ENCODE measurements at regions not wholly inside any gene's neighbourhood (a gene's known extent, or its start where the extent isn't known, plus 50 kb on each side); places are given as distances from the start of the nearest gene placed in this dataset.

DNA sequence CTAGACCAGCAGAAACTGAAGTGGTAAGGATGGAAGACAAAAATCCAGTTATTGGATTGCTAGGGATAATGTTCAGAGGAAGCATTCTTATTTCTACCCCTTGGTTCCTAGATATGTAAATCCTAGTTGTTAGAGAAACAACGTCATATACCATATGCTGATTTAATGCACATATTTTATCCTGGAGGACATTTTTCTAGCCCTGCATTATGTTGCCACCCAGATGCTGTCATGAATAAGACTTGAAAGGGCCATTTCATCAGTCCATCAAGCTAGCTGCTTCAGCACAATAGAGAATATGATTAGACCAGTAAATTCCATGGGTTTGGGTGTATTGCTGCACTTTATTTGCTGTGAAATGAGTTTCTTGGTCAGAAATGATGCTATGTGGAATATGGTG, 1736.4 kb downstream of the MAT2B start:
- H3K4me3 ChIP-seq (ENCODE audit: low read length), result no peak overlapping the region
- H3K36me3 ChIP-seq (ENCODE audit: control insufficient read depth, low read depth, low read length), result no peaks in the 10 kb centered on the region
- H3K9ac ChIP-seq (ENCODE audit: low read length), result no peak overlapping the region
- no peaks in the 10 kb centered on the region for H3K4me1 ChIP-seq (ENCODE audit: control insufficient read depth, low read depth, low read length)
- H3K27ac ChIP-seq (ENCODE audit: low read length), result no peak overlapping the region
- no peaks in the 10 kb centered on the region for H3K27me3 ChIP-seq (ENCODE audit: control insufficient read depth, insufficient read depth, low read length)
- H3K9me3 ChIP-seq (ENCODE audit: control insufficient read depth, low read depth, low read length), result no peaks in the 10 kb centered on the region

DNA sequence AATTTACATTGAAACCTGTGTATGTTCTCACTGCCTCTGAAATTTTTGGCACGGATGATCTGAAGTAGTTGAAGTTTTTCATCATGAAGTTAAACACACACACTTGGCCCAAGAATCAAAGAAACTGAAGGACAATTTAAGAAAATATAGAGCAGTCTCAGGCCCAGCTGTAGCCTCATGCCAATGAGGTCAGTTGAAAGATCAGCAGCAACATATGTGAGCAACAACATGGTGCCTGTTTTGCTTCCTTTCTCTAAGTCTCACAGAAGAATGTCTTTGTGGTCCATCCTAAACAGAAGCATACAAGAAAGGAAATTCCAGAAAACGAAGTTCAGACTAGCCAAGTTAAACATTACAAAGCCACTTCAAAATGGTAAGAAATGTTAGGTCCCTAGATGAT, 1737.2 kb downstream of the MAT2B start:
- Histone ChIP-seq H3K9ac (ENCODE audit: low read length) (no peak overlapping the region), H3K9me3 (ENCODE audit: control insufficient read depth, low read depth, low read length) (no peaks in the 10 kb centered on the region), H3K4me1 (ENCODE audit: control insufficient read depth, low read depth, low read length) (no peaks in the 10 kb centered on the region), H3K36me3 (ENCODE audit: control insufficient read depth, low read depth, low read length) (no peaks in the 10 kb centered on the region), H3K4me3 (ENCODE audit: low read length) (no peak overlapping the region), H3K27me3 (ENCODE audit: control insufficient read depth, insufficient read depth, low read length) (no peaks in the 10 kb centered on the region), H3K27ac (ENCODE audit: low read length) (no peak overlapping the region)

DNA sequence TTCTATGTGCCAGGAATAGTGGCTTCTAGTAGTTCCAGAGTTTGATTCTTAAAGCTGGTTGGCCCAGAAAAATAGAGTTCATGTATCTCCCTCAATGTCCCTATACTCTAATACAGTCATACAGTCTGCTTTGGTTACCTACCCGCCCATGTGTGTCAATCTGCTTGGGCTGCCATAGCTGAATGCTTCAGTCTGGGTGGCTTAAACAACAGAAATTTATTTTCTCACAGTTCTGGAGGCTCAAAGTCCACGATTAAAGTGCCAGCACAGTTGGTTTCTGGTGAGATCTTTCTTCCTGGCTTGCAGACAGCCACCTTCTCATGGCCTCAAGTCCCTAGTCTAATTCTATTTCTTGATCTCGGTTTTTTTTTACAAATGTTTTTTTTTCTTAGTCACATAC, 1739.0 kb downstream of the MAT2B start:
- H3K4me1 ChIP-seq (ENCODE audit: control insufficient read depth, low read depth, low read length), result no peaks in the 10 kb centered on the region
- H3K9me3 ChIP-seq (ENCODE audit: control insufficient read depth, low read depth, low read length), result no peaks in the 10 kb centered on the region
- H3K27ac ChIP-seq (ENCODE audit: low read length), result no peak overlapping the region
- H3K4me3 ChIP-seq (ENCODE audit: low read length), result no peak overlapping the region
- H3K36me3 ChIP-seq (ENCODE audit: control insufficient read depth, low read depth, low read length), result no peaks in the 10 kb centered on the region
- no peak overlapping the region for H3K9ac ChIP-seq (ENCODE audit: low read length)
- no peaks in the 10 kb centered on the region for H3K27me3 ChIP-seq (ENCODE audit: control insufficient read depth, insufficient read depth, low read length)

DNA sequence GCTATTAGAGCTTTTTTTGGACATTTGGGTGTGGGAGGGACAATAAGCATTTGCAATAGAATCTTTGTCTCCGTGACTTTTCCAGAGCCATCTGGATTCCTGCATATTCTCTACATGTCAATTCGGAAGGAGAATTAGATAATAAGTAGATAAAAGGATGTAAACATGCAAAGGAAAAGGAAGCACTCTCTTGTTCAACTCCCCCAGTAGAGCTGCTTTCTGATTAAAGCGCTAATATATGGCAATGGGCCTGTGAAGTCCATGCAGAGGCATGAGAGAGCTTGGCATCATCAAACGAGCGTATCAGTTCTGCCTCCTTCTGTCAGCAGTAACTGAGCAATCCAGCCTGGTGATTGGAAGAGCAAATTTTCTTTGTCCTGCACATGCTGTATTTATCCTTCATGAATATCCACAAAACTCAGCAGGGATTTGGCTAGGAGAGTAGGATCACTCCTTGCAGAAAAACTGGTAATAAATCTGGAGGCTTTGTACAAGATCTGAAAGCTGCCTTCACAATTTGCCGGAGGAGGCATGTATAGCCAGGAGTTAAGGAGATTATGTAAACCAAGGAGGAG, 1752.9 kb downstream of the MAT2B start:
- H3K4me1 ChIP-seq (ENCODE audit: control insufficient read depth, low read depth, low read length), result peaks cover 10% of the 10 kb centered on the region
- no peaks in the 10 kb centered on the region for H3K27me3 ChIP-seq (ENCODE audit: control insufficient read depth, insufficient read depth, low read length)
- H3K36me3 ChIP-seq (ENCODE audit: control insufficient read depth, low read depth, low read length), result no peaks in the 10 kb centered on the region
- H3K4me3 ChIP-seq (ENCODE audit: low read length), result no peak overlapping the region
- no peak overlapping the region for H3K27ac ChIP-seq (ENCODE audit: low read length)
- no peak overlapping the region for H3K9ac ChIP-seq (ENCODE audit: low read length)
- no peaks in the 10 kb centered on the region for H3K9me3 ChIP-seq (ENCODE audit: control insufficient read depth, low read depth, low read length)

DNA sequence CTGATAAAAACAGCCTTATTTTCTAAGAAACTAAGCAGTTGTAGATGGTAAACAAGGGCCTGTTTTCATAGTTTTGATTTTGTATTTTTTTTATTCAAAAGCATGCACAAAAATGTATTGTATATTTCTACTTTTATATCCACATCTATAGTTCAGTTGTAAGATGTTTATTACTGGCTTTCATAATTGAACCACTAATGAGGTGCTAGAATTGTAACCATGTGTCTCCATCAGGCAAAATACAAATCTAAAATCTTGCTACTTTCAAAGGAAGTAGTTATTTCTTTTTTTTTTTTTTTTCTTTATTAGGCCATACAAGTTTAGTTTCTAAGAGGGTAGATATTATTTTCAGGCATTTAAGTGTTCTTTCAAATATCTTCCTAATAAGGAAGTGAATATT, 1755.0 kb downstream of the MAT2B start:
- no peak overlapping the region for H3K27ac ChIP-seq (ENCODE audit: low read length)
- H3K36me3 ChIP-seq (ENCODE audit: control insufficient read depth, low read depth, low read length), result no peaks in the 10 kb centered on the region
- no peak overlapping the region for H3K4me3 ChIP-seq (ENCODE audit: low read length)
- no peaks in the 10 kb centered on the region for H3K9me3 ChIP-seq (ENCODE audit: control insufficient read depth, low read depth, low read length)
- peaks cover 10% of the 10 kb centered on the region for H3K4me1 ChIP-seq (ENCODE audit: control insufficient read depth, low read depth, low read length)
- H3K9ac ChIP-seq (ENCODE audit: low read length), result no peak overlapping the region
- H3K27me3 ChIP-seq (ENCODE audit: control insufficient read depth, insufficient read depth, low read length), result no peaks in the 10 kb centered on the region

DNA sequence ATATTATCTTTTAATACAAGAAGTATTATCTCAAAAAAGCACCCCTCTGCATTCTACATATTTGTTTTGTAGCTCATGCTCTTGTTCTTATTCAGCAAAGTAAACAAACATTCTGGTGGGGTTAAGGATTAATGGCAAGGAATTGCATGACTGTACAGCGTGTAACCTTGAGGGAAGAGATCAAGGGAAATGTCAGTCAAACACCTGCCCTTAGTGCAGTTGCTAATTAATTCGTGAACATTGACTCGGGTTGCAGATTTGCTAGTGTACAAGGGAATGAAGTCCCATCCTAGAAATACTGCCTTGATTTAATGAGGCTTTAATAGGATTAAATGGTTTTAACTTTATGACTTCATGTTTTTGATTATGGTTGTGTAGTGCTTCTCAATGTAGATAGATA, 1758.1 kb downstream of the MAT2B start:
- H3K9me3 ChIP-seq (ENCODE audit: control insufficient read depth, low read depth, low read length), result no peaks in the 10 kb centered on the region
- no peak overlapping the region for H3K9ac ChIP-seq (ENCODE audit: low read length)
- H3K4me3 ChIP-seq (ENCODE audit: low read length), result no peak overlapping the region
- no peak overlapping the region for H3K27ac ChIP-seq (ENCODE audit: low read length)
- H3K36me3 ChIP-seq (ENCODE audit: control insufficient read depth, low read depth, low read length), result no peaks in the 10 kb centered on the region
- H3K4me1 ChIP-seq (ENCODE audit: control insufficient read depth, low read depth, low read length), result peaks cover 3% of the 10 kb centered on the region
- no peaks in the 10 kb centered on the region for H3K27me3 ChIP-seq (ENCODE audit: control insufficient read depth, insufficient read depth, low read length)

DNA sequence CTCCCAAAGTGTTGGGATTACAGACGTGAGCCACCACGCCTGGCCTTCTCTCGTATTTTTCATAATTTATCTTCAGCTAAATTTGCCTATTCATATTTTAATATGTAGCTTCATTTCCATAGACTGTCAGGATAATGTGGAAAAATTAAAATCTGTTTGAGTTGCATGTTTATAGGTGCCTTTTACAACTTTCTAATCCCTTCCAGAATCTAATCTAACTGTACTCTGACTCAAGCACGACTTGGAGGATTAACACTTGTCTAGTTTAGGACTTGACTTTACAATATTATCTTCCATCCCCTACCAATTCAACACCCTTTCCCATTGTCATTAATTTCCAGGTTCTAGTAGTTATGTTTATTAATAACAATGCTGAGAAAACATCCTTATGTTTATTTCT, 1761.5 kb downstream of the MAT2B start:
- H3K4me3 ChIP-seq (ENCODE audit: low read length), result no peak overlapping the region
- no peaks in the 10 kb centered on the region for H3K9me3 ChIP-seq (ENCODE audit: control insufficient read depth, low read depth, low read length)
- no peak overlapping the region for H3K27ac ChIP-seq (ENCODE audit: low read length)
- no peak overlapping the region for H3K9ac ChIP-seq (ENCODE audit: low read length)
- H3K36me3 ChIP-seq (ENCODE audit: control insufficient read depth, low read depth, low read length), result no peaks in the 10 kb centered on the region
- no peaks in the 10 kb centered on the region for H3K4me1 ChIP-seq (ENCODE audit: control insufficient read depth, low read depth, low read length)
- H3K27me3 ChIP-seq (ENCODE audit: control insufficient read depth, insufficient read depth, low read length), result no peaks in the 10 kb centered on the region

DNA sequence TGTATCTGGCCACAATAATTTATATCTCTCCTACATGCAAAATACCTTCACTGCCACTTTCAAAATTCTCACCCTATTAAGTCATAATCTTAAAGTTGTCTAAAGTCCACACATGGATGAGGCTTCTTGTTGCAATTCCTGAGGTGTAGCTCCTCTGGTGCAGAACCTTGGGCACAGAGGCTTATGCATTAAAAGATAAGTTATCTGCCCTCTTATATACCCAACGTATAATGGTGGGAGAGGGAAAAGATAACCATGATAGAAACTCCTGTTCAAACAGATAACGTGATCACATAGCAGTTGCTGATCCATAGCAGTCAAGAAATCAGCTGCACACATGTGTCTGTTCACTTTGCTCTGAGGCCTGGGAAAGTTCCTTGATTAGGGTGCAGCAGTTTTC, 1767.0 kb downstream of the MAT2B start:
- no peak overlapping the region for H3K9ac ChIP-seq (ENCODE audit: low read length)
- no peaks in the 10 kb centered on the region for H3K4me1 ChIP-seq (ENCODE audit: control insufficient read depth, low read depth, low read length)
- no peaks in the 10 kb centered on the region for H3K9me3 ChIP-seq (ENCODE audit: control insufficient read depth, low read depth, low read length)
- no peaks in the 10 kb centered on the region for H3K27me3 ChIP-seq (ENCODE audit: control insufficient read depth, insufficient read depth, low read length)
- H3K27ac ChIP-seq (ENCODE audit: low read length), result no peak overlapping the region
- no peaks in the 10 kb centered on the region for H3K36me3 ChIP-seq (ENCODE audit: control insufficient read depth, low read depth, low read length)
- no peak overlapping the region for H3K4me3 ChIP-seq (ENCODE audit: low read length)

DNA sequence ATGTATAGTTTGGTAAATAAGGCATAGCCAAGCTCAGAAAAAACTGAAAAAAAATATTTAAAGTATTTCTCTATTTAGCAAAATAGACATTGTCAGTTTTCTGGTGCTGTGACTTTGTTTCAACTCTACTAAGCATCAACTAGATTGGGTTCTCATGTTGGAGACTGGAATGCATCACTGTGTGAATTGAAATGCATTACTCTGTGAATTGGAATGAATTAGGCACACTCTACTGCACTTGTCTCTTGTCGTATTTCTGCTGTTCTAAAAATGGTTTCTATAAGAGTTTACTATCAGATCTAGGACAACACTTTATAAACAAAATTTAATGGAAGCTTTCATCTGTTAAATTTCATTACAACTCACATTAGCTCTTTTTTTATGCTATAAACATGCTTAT, 1772.2 kb downstream of the MAT2B start:
- Histone ChIP-seq H3K4me1 (ENCODE audit: control insufficient read depth, low read depth, low read length) (no peaks in the 10 kb centered on the region), H3K9me3 (ENCODE audit: control insufficient read depth, low read depth, low read length) (no peaks in the 10 kb centered on the region), H3K36me3 (ENCODE audit: control insufficient read depth, low read depth, low read length) (no peaks in the 10 kb centered on the region), H3K27me3 (ENCODE audit: control insufficient read depth, insufficient read depth, low read length) (no peaks in the 10 kb centered on the region), H3K9ac (ENCODE audit: low read length) (no peak overlapping the region), H3K27ac (ENCODE audit: low read length) (no peak overlapping the region), H3K4me3 (ENCODE audit: low read length) (no peak overlapping the region)

- H3K27ac ChIP-seq (ENCODE audit: low read length), result no peak overlapping the region
- H3K27me3 ChIP-seq (ENCODE audit: control insufficient read depth, insufficient read depth, low read length), result no peaks in the 10 kb centered on the region
- no peak overlapping the region for H3K9ac ChIP-seq (ENCODE audit: low read length)
- H3K36me3 ChIP-seq (ENCODE audit: control insufficient read depth, low read depth, low read length), result no peaks in the 10 kb centered on the region
- no peak overlapping the region for H3K4me3 ChIP-seq (ENCODE audit: low read length)
- H3K4me1 ChIP-seq (ENCODE audit: control insufficient read depth, low read depth, low read length), result no peaks in the 10 kb centered on the region
- no peaks in the 10 kb centered on the region for H3K9me3 ChIP-seq (ENCODE audit: control insufficient read depth, low read depth, low read length)
Measured at GRCh38 chr5:165282491-165282890, 1777.1 kb downstream of the MAT2B start.

DNA sequence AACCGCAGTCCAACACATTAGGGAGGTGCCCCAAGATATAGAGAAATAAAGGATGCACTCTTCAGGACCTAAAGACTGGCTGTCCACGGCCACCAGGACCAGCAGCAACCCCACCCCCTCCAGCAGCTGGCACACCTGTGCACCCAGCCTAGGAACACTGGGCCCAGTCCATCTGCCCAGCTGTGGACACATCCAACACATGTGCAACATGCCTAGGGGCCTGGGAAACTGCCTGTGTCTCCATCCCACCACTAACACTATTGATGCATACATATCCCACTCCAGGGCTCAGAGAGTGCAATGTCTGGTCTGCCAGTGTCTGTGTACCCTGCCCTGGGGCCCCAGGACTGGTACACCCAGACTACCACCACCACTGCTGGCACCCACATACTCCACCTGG, 1781.3 kb downstream of the MAT2B start:
- no peaks in the 10 kb centered on the region for H3K4me1 ChIP-seq (ENCODE audit: control insufficient read depth, low read depth, low read length)
- H3K27ac ChIP-seq (ENCODE audit: low read length), result no peak overlapping the region
- no peaks in the 10 kb centered on the region for H3K9me3 ChIP-seq (ENCODE audit: control insufficient read depth, low read depth, low read length)
- no peaks in the 10 kb centered on the region for H3K27me3 ChIP-seq (ENCODE audit: control insufficient read depth, insufficient read depth, low read length)
- H3K9ac ChIP-seq (ENCODE audit: low read length), result no peak overlapping the region
- no peaks in the 10 kb centered on the region for H3K36me3 ChIP-seq (ENCODE audit: control insufficient read depth, low read depth, low read length)
- no peak overlapping the region for H3K4me3 ChIP-seq (ENCODE audit: low read length)

DNA sequence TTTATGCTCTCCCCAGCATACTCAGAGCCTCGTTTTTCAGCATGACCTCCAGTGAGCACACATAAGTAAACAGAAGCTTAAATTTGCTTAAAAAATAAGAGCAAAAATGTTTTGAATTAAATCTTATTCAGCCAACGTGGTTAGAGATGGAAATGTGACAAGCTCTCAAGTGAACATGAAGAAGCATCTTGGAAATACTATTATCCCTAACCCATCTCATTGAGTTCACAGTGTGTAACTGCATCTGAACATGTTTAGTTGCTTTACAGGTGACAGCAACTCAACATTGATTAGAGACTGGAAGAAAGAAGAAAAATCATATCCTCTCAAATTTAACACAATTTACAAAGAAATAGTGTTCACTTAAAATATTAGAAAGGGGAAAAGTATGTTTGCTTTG, 1785.1 kb downstream of the MAT2B start:
- Histone ChIP-seq H3K27me3 (ENCODE audit: control insufficient read depth, insufficient read depth, low read length) (no peaks in the 10 kb centered on the region), H3K4me3 (ENCODE audit: low read length) (no peak overlapping the region), H3K9ac (ENCODE audit: low read length) (no peak overlapping the region), H3K36me3 (ENCODE audit: control insufficient read depth, low read depth, low read length) (no peaks in the 10 kb centered on the region), H3K9me3 (ENCODE audit: control insufficient read depth, low read depth, low read length) (no peaks in the 10 kb centered on the region), H3K4me1 (ENCODE audit: control insufficient read depth, low read depth, low read length) (no peaks in the 10 kb centered on the region), H3K27ac (ENCODE audit: low read length) (no peak overlapping the region)
